ENCODE measurements at regions not wholly inside any gene's neighbourhood (a gene's known extent, or its start where the extent isn't known, plus 50 kb on each side); places are given as distances from the start of the nearest gene placed in this dataset.

- intact Hi-C loops (cut with DNase I; ENCODE audit: low total_unique reads) = no loop called here
- no peak for DNase-seq (ENCODE audit: low spot score in 2 of 2)
These were observed 158.0 kb upstream of the RTL1 start for GRCh38 chr14:101061411-101062064.

GRCh38 chr14:101062065-101062450, 158.5 kb upstream of the RTL1 start:
- intact Hi-C loops (cut with DNase I; ENCODE audit: low total_unique reads) = no loop called here
- no peak overlapping the region for H3K4me3 ChIP-seq (ENCODE audit: low read depth, poor library complexity, severe bottlenecking)
- TF ChIP-seq POLR2A (IDR thresholded peaks at IDR 0.05) (no peak), CTCF (IDR thresholded peaks at IDR 0.05) (no peak)
- no peak for DNase-seq (ENCODE audit: low spot score in 2 of 2)
- WGBS, 2 donors = 83 to 84% methylated on average over 19 of the region's 19 CpGs

More at GRCh38 chr14:101061411-101062064, 158.0 kb upstream of the RTL1 start:
- 84 to 91% methylated on average over 16 to 17 of the region's 18 CpGs for WGBS, 2 donors
- H3K4me3 ChIP-seq (ENCODE audit: low read depth, poor library complexity, severe bottlenecking) = no peak overlapping the region
- TF ChIP-seq POLR2A (IDR thresholded peaks at IDR 0.05) (no peak), CTCF (IDR thresholded peaks at IDR 0.05) (no peak)

- intact Hi-C loops (cut with DNase I; ENCODE audit: low total_unique reads) = no loop called here
- 65 to 81% methylated on average over 7 of the region's 7 CpGs for WGBS, 2 donors
- no peak overlapping the region for H3K4me3 ChIP-seq (ENCODE audit: low read depth, poor library complexity, severe bottlenecking)
- TF ChIP-seq CTCF (IDR thresholded peaks at IDR 0.05) (no peak), POLR2A (IDR thresholded peaks at IDR 0.05) (no peak)
- no peak for DNase-seq (ENCODE audit: low spot score in 2 of 2)
These were observed 159.1 kb upstream of the RTL1 start for GRCh38 chr14:101062601-101063000.

GRCh38 chr14:101063121-101063520, 159.6 kb upstream of the RTL1 start:
- TF ChIP-seq CTCF (IDR thresholded peaks at IDR 0.05) = no peak
- TF ChIP-seq POLR2A (IDR thresholded peaks at IDR 0.05) = no peak
- intact Hi-C loops (cut with DNase I; ENCODE audit: low total_unique reads) = no loop called here
- H3K4me3 ChIP-seq (ENCODE audit: low read depth, poor library complexity, severe bottlenecking) = no peak overlapping the region
- 90% methylated on average over 11 of the region's 11 CpGs for WGBS, 2 donors
- DNase-seq (ENCODE audit: low spot score in 2 of 2) = no peak

GRCh38 chr14:101064121-101064661, 160.7 kb upstream of the RTL1 start:
- WGBS, 2 donors = 92% methylated on average over 16 of the region's 16 CpGs
- intact Hi-C loops (cut with DNase I; ENCODE audit: low total_unique reads) = no loop called here
- no peak for DNase-seq (ENCODE audit: low spot score in 2 of 2)
- TF ChIP-seq CTCF (IDR thresholded peaks at IDR 0.05) = no peak
- TF ChIP-seq POLR2A (IDR thresholded peaks at IDR 0.05) = no peak
- H3K4me3 ChIP-seq (ENCODE audit: low read depth, poor library complexity, severe bottlenecking) = no peak overlapping the region

- 89 to 92% methylated on average over 7 of the region's 7 CpGs for WGBS, 2 donors
- no peak for TF ChIP-seq CTCF (IDR thresholded peaks at IDR 0.05)
- TF ChIP-seq POLR2A (IDR thresholded peaks at IDR 0.05) = no peak
- intact Hi-C loops (cut with DNase I; ENCODE audit: low total_unique reads) = no loop called here
- no peak overlapping the region for H3K4me3 ChIP-seq (ENCODE audit: low read depth, poor library complexity, severe bottlenecking)
- DNase-seq (ENCODE audit: low spot score in 2 of 2) = no peak
These were observed 161.2 kb upstream of the RTL1 start for GRCh38 chr14:101064718-101065117.
